ENCODE measurements at regions not wholly inside any gene's neighbourhood (a gene's known extent, or its start where the extent isn't known, plus 50 kb on each side); places are given as distances from the start of the nearest gene placed in this dataset.

DNA sequence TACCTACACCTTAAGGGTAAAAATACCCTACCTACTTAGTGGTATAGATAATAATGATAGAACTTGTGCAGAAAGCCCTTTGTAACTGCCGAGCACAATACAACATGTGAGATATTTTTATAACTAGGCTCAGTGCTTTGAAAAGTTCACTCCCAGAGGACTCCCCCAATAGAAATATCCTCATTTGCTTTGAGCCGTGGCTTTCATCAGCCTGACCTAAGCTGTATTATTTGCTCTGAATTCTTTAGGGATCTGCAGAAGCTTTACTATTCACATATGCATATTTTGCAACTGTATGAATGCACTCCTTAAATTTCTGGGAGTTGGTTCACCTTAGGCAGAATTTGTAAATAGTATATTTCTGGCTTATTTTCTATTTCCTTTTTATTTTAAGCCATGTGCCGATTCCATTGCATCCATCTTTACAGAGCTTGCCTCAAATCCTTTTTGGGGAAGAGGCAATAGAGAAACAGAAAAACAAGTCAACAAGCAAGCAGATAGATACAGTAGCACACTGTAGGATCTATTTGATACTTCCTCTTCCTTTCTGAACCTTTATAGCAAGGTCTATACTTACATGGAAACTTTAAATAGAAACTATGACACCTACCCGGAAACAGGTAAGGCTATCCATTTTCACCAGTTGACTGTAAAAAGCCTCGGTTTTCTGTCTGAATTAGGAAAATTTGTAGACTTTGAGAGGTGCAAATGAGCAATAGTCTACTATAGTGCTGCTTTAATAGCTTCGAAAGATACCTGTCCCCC is 242.5 kb upstream of the VCX3A start:
- no peak for DNase-seq

- DNase-seq, result no peak
Observed at GRCh38 chrX:6770936-6771335, 236.0 kb upstream of the VCX3A start.

DNA sequence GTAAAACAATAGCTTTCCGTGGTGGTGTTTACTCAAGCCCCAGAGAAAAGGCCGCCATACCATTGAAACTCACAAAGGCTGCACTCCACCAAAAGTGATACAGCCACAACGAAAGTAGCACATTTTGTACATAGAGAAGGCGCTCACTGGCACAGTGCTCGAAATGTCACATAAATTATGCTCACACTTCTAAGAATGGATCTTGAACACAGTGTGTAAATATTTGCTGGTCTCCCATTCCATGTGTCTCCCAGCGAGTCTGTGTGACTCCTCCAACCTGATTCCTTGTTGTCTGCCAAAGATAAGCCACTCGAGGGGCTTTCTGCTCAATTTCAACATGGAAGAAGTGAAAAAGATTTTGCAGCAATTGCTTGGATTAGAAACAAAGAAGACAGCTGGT is 234.0 kb upstream of the VCX3A start:
- DNase-seq, result no peak

DNA sequence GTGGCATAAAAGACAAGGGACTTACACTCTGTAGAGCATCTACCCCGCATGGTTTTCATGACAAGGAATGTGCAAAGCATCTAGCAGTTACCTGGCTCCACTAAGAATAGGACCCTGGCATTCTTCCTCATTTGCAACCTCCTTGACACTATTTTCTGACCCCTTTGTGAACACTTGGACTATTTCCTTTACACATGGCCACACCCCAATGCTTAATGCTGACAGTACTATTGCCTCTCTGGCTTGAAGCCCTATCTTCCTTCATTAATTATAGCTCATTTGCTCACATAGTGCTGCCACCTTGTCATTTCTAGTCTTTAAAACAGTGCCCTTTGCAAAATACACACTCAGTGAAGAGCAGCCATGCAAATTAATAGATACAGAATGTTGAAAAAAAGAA is 226.3 kb upstream of the VCX3A start:
- no peak for DNase-seq

DNA sequence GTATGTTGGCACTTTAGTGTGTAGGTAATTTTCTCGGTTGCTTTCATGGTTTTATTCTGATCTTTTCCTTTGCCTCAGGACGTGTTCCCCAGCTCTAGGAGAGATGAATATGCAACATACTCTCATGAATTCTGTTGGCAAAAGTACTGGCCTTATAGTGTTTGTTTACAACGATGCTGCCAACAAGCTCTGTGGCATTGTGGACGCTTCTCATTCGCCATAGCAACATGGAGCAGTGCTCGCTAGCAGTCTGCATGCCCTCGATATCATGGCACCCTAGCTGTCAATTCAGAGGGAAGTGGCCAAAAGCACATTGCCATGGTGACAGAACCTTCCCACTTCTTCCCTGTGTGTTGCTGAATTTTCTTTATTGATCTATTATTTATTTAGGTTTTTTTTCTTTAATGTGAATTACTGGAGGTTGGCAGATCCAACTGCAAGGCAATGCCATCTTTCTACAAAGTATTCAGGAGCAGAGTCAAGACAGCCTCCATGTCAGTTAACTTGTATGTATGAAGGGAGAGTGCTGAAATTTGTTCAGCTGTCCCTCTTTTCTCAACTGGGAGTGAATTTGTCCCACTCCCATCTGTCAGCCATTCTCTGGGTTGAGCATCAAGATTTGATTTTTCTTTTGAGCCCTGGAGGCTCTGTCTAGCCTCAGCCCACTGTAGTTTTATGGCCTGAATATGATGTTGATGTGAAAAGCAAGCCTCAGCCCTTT is 224.9 kb upstream of the VCX3A start:
- no peak for DNase-seq

DNA sequence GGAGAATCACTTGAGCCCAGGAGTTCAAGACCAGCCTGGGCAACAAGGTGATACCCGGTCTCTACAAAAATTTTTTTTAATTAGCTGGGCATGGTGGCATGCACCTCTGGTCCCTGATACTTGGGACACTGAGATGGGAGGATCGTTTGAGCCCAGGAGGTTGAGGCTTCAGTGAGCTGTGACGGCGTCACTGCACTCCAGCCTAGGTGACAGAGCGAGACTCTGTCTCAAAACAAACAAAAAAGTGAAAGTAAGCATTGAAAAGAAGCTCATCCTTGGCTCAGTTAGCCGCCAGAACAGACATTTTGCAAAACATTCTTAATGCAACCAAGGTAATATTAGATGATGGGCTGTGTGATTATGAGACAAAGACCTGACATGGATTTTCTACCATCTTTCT is 223.3 kb upstream of the VCX3A start:
- no peak for DNase-seq

DNA sequence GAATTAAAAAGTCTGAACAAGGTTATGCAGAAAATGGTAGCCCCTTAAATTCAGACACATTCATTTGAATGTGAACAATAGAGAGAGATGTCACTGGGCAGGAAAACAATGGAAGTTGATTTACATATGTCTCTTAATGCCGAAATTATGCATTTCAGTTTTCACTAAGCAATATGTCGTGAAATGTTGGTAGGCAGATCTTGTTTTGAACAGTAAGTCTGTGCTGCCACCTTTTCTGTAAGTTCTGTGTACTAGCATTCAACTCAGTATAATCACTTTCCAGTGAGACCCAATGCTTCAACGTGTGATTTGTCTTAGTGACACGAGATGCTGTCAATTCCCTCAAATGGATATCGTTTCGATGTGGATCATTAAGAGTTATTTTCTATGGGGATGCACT is 222.7 kb upstream of the VCX3A start:
- no peak for DNase-seq

- DNase-seq, result no peak
Observed at GRCh38 chrX:6748595-6748994, 213.7 kb upstream of the VCX3A start.

DNA sequence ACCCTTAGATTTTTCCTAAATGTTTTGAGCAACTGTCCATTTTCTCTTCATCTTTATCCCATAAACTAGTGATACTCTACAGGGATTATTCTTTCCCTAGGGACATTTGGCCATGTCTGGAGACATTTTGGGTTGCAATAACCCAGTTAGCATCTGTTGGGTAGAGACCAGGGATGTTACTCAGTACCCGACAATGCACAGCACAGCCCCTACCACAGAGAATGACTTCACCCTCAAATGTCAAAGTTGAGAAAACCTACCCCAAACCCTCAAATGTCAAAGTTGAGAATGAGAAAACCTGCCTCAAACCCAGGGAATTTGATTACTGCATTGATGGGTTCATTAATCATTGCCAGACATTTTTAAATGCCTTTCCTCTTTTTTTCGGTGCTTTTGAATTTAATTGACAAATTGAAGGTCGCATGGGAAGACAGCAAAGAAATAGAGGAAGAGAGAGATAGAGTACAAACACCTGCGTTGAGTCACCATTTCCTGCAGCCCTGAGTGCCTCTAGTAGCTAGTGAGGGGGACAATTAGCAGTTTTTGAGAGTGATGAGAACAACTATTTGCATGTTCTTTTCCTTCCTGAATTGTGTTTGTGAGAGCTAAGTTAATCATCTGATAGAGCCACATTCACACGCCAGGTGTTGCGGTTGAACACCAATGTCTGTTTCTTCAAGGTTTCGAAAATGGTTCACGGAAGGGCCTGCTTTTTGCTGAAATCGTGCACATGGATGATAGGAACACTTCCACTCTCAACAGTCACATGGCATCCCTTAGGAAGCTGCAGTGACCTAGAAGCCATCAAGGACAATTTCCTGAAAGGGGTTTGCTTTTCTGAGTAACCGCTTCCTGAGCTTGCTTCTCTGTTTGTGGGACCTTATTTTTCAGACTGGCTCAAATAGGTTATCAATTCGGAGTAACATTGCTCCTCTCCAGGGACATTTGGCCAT is 203.9 kb upstream of the VCX3A start:
- no peak for DNase-seq

DNA sequence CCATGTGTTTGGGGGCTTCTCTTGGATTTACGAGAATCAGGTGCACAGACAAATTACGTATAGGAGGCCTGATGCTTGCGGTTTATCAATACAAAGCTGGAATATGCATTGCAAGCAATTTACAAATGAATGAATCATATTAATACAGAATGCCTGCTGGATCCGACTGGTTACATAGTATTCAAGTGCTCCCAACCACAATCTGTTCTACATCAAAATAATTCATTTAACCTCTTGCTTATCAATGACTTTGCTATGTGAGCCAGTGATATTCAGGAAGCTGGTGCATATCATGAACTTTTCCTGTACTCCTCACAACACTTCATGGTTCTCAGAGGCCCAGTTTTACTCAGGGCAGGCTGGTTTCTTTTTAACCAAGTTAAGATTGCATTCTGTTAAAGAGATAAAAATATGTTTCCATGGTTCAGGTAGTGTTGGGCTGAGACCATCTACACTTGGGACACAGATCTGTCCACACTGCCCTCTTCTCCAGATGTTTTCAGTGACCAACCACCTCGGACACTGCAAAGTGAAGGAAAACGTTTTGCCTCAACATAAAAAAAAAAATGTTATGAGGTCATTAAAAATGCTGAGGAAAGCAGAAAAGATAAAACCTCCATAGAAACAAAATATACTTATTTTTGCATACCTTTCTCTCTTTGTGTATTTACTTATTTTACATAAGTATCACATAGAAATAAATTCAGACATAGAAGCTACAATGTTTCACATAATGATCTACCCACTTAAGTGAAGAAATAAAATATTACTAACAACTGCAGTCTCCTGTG is 200.1 kb upstream of the VCX3A start:
- no peak for DNase-seq

DNA sequence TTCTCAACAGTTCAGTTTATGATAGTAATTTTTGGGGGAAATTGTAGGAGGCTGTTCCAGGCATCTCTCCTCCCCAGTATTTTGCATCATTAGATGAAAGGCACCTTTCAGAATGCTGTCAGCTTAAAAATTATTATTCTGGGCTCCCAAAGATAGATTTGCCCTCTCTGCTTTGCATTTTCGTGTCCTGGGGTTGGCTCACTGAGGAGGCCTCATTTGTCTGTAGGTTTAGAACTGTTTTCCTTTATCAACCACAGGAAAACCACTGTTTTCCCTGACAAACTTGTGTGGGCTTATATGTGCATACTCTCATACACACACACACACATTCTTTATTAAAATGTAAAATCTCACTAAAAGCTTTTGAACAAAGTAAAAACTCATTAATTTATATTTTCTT is 197.2 kb upstream of the VCX3A start:
- DNase-seq, result no peak

DNA sequence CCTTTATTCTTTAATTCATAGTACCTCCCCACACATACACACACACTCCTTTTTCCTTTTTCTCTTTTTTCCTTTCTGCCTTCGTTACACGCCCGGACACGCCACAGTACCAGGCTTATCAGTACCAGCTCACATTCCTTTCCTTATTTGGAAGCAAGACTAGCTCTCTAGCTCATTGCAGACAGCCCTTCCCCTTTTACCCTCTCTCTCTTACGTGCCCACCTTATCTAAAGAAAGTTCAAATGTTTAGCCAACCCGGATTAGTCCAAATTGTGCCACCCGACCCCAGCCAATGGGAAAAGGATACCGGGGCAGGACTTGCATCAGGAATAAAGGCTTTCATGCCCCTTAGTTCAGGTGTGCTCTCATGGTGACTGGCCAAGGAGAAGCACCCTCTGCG is 194.7 kb upstream of the VCX3A start:
- DNase-seq, result no peak

DNA sequence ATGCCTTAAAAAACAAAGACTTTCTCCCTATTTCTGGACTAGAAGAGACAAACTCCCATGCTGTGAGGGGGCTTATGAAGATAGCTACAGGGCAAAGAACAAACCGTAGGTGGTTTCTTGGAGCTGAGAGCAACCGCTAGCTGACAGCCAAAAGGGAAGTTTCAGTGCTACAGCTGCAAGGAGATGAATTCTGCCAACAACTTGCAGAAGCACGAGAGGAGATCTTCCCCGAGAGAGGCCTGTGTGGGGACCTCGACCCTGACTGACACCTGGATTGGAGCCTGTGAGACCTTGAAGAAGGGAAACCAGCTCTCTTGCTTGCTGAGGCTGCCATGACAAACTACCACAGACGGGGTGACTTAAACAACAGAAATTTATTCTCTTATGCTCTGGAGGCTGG is 183.8 kb upstream of the VCX3A start:
- DNase-seq, result no peak

DNA sequence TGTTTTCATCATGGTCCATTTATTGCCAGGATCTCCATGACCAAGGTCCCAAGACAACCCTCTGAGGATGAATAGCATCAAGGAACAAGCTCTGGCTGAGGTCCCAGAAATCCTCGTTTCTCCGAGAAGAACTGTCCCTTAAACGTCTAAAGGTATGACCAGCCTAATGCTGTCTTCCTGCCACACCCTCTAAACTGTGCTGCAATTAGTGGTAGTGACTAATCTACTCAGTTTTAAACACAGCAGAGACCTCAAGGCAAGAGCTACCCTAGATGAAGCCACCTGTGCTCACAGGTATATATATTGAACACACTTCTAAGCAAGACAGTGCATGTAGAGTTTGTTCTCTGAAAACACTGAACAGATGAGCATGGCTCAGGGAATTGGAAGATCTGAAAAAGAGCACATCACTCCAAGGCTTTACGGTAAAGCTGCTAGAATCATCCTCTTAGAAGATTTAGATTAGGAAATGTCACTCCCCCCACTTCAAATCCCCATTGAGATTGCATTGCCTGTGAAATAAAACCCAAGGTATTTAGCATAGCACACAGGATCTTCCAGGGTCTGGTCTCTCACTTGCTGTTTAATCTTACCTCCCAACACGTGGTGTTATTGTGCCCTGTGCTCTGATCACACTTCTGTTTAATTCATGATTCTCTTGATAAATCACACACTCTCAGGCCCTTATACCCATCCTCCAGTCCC is 173.9 kb upstream of the VCX3A start:
- DNase-seq, result no peak

- no peak for DNase-seq
Observed at GRCh38 chrX:6708041-6708440, 173.1 kb upstream of the VCX3A start.

GRCh38 chrX:6707497-6707896 is 172.6 kb upstream of the VCX3A start:
- DNase-seq, result no peak

- DNase-seq, result no peak
Observed at GRCh38 chrX:6701085-6701484, 166.2 kb upstream of the VCX3A start.

- DNase-seq, result no peak
Observed at GRCh38 chrX:6695717-6696116, 160.8 kb upstream of the VCX3A start.

GRCh38 chrX:6694977-6695376 is 160.1 kb upstream of the VCX3A start:
- no peak for DNase-seq

DNA sequence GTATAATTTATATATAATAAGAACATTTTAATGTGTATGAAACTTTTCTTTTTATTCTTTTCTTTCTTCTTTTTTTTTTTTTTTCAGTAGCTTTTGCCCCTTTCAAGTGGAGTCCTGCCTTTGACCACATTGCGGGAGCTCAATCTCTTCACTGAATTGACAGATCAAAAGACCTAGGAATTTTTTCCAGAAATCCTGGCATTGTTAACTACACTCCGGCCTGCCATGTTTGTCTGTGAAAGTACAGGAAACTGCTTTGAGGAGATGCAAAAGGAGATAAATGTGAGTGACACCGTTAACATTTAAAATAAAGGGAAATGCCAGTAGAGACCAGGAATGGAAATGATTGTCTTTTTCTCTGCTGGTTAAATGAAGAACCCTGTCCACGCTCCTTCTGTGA is 159.3 kb upstream of the VCX3A start:
- DNase-seq, result no peak

- no peak for DNase-seq
Observed at GRCh38 chrX:6693051-6693450, 158.1 kb upstream of the VCX3A start.

GRCh38 chrX:6685489-6685888 is 150.6 kb upstream of the VCX3A start:
- DNase-seq, result no peak

Data from NCI-H1417 treated with DMSO at 0.1 percent for 48 hours (cell line).